H1 (cell line): ENCODE measurements at regions not wholly inside any gene's neighbourhood (a gene's known extent, or its start where the extent isn't known, plus 50 kb on each side); places are given as distances from the start of the nearest gene placed in this dataset.

ENCODE experiments used
- CHD7 ChIP-seq: fragments of 300-600 bp; sonication (generic); IDR thresholded peaks from 2 replicates; pipeline ENCODE4 v1.7.1; 2012; ENCODE audit warnings: low read length, moderate library complexity, mild to moderate bottlenecking, inconsistent platforms; ENCODE audit not compliant: insufficient replicate concordance
- CTCF ChIP-seq, 3 experiments: IDR thresholded peaks; 1 replicate in 2 of 3; 2 replicates in 1 of 3; pipeline versions ENCODE4 v1.5.1 to v1.6.1; 2011; ENCODE audit warnings: low read length in 3 of 3, mild to moderate bottlenecking in 3 of 3, inconsistent platforms in 2 of 3, low read depth in 1 of 3, moderate library complexity in 1 of 3; ENCODE audit not compliant: insufficient read depth in 1 of 3; ENCODE audit errors: control extremely low read depth in 1 of 3
- GABPA ChIP-seq: IDR thresholded peaks from 2 replicates; pipeline ENCODE4 v1.6.1; 2011; ENCODE audit warnings: mild to moderate bottlenecking, low read length, moderate library complexity, borderline replicate concordance; ENCODE audit not compliant: insufficient read depth
- KDM5A ChIP-seq: fragments of 200-600 bp; IDR thresholded peaks from 2 replicates; pipeline ENCODE4 v1.7.1; 2012; ENCODE audit warnings: mild to moderate bottlenecking, low read length, inconsistent platforms, mixed read lengths
- POU5F1 ChIP-seq: IDR thresholded peaks from 2 replicates; pipeline ENCODE4 v1.6.1; 2011; ENCODE audit warnings: low read depth, mild to moderate bottlenecking, low read length, moderate library complexity
- SAP30 ChIP-seq: fragments of 300-600 bp; sonication (generic); IDR thresholded peaks from 2 replicates; pipeline ENCODE4 v1.7.1; 2012; ENCODE audit warnings: low read length, moderate library complexity, mild to moderate bottlenecking, inconsistent platforms; ENCODE audit not compliant: insufficient read depth, insufficient replicate concordance
- SIRT6 ChIP-seq: IDR thresholded peaks from one replicate; pipeline ENCODE4 v1.7.1; 2012; ENCODE audit warnings: low read length, inconsistent platforms
- USF2 ChIP-seq: IDR thresholded peaks from 2 replicates; pipeline ENCODE4 v1.6.1; 2011; ENCODE audit warnings: low read length, improper control_type of control experiment

DNA sequence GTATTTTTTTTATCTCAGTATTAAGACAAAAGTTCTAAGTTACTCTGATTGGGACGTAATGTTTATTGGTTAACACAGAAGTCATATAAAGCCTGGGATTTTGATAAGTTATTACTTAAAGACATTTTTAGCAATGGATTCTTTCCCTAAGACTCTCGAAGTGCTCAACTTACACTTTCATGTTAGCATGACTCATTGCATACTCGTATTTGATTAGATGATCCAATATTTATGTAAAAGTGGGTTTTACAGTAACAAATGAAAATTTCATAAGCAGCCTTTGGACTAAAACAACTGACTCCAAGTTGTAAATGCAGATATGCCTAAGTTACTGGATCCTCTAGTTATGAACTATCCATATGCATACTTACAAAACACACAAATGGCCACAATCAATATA is 567.7 kb upstream of the NUDT12 start (continued):
- TF ChIP-seq CHD7, result no peak
- TF ChIP-seq CTCF (IDR thresholded peaks at IDR 0.05; ENCODE audit: control extremely low read depth in 1 of 3, insufficient read depth in 1 of 3, low read depth in 1 of 3, low read length in 3 of 3), result no peak
- TF ChIP-seq USF2, result no peak
- no peak for TF ChIP-seq KDM5A
- no peak for TF ChIP-seq SAP30
- no peak for TF ChIP-seq SIRT6
- TF ChIP-seq GABPA, result no peak
- no peak for TF ChIP-seq POU5F1
